Fibroblast of lung (primary cell): ENCODE measurements at regions not wholly inside any gene's neighbourhood (a gene's known extent, or its start where the extent isn't known, plus 50 kb on each side); places are given as distances from the start of the nearest gene placed in this dataset.

Experiments
- EZH2 ChIP-seq: IDR thresholded peaks from 2 replicates; pipeline ENCODE4 v1.5.1; 2012; ENCODE audit warnings: low read length, control low read depth, mild to moderate bottlenecking; ENCODE audit errors: missing control alignments
- TF ChIP-seq, protein P1 (sequence below), 2 donors: IDR thresholded peaks in 1 of 2; conservative IDR thresholded peaks in 1 of 2; 1 replicate in 1 of 2; 2 replicates in 1 of 2; pipeline ENCODE4 v1.5.1; 2011 to 2012; ENCODE audit warnings: low read length in 2 of 2, control low read depth in 1 of 2, inconsistent platforms in 1 of 2, low read depth in 1 of 2, mild to moderate bottlenecking in 1 of 2

DNA sequence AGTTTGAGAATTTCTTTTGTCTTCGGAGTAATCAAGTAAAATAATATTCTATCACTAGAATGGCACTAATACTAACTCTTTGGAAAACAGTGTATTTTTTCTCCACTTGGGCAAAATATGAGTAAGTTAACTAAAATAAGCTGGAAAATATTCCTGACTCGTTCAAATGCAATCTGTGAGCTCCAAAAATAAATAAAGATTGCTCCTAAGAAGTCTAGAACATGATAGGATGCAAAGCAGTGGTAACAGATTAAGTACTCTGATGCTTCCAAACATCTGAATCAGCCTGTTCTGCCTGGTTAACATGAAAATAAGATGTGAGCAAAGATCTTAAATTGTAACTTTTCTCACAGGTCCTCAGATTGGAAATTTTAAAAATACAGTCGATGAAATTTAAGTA is 285.1 kb upstream of the ID4 start:
- TF ChIP-seq, protein P1, sequence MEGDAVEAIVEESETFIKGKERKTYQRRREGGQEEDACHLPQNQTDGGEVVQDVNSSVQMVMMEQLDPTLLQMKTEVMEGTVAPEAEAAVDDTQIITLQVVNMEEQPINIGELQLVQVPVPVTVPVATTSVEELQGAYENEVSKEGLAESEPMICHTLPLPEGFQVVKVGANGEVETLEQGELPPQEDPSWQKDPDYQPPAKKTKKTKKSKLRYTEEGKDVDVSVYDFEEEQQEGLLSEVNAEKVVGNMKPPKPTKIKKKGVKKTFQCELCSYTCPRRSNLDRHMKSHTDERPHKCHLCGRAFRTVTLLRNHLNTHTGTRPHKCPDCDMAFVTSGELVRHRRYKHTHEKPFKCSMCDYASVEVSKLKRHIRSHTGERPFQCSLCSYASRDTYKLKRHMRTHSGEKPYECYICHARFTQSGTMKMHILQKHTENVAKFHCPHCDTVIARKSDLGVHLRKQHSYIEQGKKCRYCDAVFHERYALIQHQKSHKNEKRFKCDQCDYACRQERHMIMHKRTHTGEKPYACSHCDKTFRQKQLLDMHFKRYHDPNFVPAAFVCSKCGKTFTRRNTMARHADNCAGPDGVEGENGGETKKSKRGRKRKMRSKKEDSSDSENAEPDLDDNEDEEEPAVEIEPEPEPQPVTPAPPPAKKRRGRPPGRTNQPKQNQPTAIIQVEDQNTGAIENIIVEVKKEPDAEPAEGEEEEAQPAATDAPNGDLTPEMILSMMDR (conservative IDR thresholded peaks at IDR 0.05 in 1 of 2, IDR thresholded peaks at IDR 0.05 in 1 of 2; ENCODE audit: low read depth in 1 of 2, low read length in 2 of 2) = no peak
- no peak for TF ChIP-seq EZH2
